GM21360 (cell line): ENCODE measurements at regions not wholly inside any gene's neighbourhood (a gene's known extent, or its start where the extent isn't known, plus 50 kb on each side); places are given as distances from the start of the nearest gene placed in this dataset.

Source experiments
- ATAC-seq: cut with Tn5 transposase; IDR thresholded peaks from one replicate; pipeline ENCODE4 v1.9.1; 2021; ENCODE audit warnings: mild to moderate bottlenecking, moderate library complexity; ENCODE audit not compliant: unreplicated experiment

DNA sequence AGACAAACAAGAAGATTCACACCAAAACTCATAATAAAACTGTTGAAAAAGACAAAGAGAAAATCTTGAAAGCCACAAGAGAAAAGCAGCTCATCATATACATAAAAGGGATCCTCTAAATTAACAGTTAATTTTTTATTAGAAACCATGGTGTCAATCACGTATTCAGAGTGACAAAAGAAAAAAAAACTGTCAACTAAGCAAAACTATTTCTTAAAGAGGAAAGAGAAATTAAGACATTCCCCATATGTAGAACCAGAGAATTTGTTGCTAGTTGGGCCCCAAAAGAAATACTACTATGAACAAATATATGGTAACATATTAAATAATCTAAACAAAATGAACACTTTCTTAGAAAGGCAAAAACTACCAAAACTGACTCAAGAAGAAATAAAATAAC, 74.3 kb upstream of the TENT5A start:
- no peak for ATAC-seq

DNA sequence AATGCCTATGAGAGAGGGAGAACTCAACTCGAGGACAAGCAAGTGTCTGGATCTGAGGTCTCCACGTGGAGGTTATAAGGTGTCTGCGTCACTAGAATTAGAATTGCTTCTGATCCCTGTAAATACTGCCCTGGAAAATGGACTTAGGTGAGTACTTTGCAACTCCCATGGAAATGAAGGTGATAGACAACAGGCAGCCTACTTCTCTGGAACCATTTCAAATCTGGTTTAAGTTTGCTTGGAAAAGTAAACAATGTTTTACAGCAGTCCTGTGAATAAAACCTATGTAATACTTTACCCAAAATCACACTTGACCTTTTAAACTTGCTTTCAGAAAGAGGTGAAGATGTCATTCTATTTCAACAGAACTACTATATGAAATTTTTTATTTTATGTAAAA, 70.1 kb upstream of the TENT5A start:
- no peak for ATAC-seq

DNA sequence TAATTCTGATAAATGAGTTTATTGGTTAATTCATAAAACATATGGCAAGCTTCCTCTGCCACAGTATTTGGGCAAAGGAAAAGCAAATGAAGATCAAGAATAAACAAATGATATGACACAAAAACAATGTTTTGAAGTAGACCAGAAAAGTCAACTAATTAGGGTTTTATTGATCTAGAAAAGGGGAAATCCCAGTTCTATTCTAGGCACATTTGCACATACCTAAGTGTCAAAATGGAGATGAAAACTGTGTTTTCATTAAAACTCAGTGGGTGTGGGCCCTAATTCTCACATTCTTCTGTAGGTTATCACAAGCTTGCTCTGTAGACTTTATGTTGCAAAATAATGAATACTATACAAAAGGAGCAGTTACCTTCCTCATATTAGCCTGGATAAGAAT, 69.0 kb upstream of the TENT5A start:
- no peak for ATAC-seq

DNA sequence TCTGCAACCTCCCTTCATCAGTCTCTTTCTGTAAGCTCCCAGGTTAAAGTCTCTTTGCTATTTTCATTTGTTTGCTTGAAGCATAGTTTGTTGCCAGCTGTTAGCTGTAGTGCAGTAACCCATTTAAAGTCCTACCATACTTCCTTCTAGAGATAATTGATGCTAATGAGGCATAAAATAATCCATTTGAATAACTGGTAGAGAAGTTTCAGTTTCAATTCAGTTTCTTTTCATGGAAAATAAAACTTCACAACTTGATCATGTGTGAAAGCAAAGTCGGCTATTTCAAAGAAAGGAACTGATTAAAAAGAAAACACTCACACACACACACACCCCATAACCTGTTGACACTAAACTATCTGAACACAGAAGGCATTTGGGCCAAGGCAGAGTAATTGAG, 68.5 kb upstream of the TENT5A start:
- no peak for ATAC-seq

DNA sequence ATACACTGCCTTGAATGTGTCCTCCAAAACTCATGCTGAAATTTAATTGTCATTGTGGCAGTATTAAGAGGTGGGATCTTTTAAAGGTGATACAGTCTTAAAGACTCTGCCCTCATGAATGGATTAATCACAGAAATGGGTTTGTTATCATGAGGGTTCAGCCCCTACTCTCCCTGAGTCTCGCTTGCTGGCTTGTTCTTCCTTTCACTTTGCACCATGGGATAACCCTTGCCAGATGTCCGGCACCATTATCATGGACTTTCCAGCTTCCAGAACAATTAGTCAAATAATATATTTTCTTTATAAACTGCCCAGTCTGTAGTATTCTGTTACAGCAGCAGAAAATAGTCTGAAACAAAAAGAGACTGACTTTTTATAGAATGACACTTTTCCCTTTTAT, 67.9 kb upstream of the TENT5A start:
- ATAC-seq: no peak

DNA sequence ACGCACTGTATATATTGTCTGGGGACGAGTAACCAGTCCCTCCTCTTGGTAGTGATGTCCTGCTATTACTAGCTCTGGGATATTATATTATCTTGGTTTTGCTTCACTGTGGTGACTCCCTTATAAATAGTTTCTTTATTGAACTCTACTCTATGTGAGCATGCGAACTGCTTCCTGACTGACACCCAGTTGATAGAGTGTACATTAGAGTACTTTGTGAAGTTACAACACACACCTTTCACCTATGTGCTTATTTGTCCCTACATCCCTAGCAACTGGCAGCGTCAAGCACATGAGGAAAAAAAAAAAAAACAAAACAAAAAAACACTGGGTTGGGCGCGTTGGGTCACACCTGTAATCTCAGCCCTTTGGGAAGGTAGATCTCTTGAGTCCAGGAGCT, 67.3 kb upstream of the TENT5A start:
- no peak for ATAC-seq

DNA sequence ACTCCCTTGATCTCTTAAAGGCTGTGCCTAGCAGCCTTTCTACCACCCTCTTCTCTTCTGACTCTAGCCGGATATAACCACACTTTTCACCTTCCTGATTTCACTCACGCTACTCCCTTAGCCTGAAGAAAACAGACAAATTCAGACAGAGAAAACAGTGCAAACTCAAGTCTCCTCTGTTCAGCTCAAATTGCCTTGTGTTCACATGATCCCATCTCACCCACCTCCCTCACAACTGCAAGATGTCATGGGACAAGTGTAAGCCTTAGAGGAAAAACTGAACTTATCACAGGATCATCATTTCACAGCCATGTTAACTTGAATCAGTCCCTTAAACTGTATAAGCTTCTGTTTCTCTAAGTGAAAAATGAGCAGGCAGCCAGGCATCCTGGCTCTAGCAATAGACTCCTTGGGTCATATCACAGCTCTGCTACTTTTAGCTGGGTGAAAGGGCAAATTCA, 66.5 kb upstream of the TENT5A start:
- no peak for ATAC-seq

DNA sequence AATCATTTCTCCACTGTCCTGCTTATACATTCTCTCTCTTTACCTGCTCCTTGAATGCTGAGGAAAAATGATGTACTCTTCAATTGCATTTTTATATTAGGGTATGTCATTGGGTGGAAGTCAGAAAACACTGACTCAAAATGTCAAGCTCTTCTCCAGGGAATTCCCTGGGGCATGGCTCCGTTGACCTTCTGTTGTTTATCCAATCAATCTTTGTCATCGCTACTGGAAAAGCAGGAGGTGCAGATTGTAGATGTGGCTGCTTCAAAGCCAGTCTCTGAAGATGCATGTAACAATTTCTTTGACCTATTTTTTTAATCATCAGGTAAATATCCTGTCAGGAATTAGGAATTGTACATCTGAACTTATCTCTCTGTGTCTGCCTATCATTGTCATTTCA, 63.9 kb upstream of the TENT5A start:
- no peak for ATAC-seq

DNA sequence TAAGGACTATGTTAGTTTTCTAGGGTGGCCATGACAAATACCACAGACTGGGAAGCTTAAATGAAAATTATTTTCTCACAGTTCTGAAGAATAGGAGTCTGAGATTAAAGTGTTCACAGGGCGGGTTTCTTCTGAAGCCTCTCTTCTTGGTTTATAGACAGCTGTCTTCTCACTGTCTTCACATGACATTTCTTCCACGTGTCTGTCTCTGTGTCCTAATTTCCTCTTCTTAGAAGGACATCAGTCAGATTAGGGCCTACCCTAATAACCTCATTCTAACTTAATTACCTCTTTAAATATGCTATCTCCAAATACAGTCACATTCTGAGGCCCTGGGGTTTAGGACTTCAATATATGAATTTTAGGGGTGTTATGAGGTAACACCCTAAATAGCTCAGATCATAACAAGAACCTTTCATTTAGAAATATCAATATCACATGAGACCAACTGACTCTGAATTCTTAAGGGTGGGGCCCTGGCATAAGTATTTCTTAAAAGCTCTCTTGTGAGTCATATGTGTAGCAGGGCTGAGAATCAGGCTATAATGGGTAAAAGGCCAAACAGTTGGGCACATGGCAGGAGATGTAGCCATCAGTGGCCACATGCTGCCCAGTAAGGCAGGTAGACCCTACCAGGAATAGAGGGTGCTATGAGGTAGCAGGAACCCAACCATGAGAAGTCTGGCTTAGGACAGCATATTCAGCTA, 62.0 kb upstream of the TENT5A start:
- no peak for ATAC-seq

DNA sequence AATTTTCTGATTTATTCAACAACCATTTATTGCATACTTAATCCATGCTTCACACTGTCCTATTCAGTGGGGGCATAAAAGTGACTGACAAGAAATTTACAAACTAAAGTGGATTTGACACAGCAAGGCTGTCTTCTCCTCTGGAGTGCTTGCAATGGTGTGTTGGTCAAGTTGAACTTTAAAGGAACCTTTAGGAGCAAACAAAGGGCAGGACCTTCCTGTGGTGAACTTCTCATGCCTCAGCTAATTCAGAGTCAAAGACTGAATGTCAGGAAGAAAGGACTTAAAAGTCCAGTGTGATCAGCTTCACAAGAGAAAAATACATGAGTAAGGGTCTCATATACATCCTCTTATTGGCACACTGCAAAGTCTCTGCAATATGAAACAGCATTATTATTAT, 60.8 kb upstream of the TENT5A start:
- no peak for ATAC-seq

DNA sequence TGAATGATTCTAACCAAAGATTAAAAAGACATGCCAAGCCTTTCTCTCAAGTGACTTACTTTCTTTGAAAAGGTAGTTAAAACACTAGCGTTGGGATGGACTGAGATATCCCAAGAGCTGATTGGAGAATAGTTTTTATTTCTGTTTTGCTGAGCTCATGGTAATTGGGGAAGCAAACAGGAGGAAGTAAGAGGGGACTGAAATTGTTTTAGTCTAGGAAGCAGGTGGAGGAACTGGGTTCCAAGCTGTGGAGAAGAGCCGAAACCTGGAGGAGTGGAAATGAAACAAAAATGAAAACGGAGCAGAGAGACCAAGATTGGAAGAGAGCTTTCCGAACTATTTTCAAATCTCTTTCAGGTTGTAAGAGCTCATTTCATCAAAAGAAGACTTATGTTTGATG, 59.9 kb upstream of the TENT5A start:
- ATAC-seq: no peak

DNA sequence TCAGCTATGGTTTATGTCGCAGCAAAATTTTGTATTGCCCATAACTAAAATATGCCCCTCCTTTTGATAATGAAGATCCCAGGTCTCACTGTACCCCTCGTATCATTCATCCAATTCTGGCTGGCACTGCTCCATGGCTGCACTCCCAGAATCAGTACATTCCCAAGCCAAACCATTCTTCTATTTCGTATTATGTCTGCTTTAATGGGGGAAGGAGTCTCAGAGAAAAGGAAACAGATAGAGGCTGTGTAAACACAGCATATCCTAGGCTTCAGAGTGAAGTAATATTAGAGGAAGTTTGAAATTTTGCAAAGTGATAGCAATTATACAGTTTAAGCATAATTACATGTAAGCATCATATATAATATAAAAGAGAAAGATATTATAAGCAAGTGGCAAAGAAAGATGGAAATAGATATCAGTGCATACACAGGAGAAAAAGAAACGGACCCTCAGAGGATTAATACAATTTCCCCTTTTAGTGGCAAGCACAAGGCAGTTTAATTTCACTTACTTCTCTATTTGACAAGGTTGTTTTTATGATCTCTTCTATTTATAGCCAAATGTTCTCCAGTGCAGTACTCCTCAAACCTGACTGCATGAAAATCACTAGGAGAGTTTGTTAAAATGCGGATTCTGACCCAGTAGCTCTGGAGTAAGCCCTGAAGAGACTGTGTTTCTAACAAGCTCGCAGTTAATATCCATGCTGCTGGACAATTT, 56.5 kb upstream of the TENT5A start:
- ATAC-seq: no peak

DNA sequence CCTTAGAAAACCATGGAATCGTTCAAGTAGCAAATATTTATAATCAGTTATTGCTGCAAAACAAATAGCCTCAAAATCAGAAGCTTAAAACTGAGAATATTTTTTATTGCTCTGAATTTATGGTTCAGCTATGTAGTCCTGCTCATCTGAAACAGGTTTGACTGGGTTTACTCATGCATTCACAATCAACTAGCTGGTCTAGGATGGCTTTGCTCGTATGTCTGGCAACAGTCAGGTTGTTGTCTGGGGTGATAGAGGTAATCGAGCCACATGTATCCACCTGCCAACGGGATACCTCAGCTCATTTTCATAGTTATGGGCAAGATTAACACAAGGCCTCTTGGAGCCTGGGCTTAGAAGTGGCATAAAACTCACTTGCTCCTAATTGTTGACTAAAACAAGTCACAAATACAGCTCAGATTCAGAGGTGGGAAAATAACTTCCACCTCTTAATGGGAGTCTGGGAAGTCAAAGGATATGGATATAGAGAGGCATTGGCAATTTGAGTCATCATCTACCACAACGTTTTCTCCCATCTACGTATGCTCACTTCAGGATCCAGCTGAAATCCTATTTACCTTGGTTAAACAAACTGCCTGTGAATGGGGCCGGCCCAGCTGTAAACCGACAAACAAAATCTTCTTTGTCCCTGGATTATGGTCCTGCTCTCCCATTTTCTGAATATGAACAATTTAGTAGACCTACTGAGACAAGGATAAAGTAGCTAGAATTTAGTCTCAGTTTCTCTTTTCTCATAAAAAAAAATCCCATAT, 54.5 kb upstream of the TENT5A start:
- ATAC-seq: no peak

DNA sequence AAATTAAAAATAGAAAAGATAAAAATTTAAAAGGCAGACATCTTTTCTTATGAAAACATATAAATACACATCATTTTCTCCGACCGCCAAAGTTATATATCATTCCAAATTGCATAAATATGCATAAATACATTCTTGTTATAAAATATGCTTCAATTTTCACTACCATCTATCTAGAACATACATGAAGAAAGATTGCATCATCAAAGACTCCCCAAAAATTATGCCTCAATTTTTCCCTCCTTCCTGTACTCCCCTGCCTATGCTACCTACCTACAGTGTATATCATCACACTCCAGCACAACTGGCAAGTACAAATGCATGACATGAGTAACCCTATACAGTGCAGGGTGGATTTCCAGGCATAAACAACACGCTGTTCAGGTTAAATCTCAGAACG, 49.9 kb upstream of the TENT5A start:
- no peak for ATAC-seq
